Myocyte (in vitro differentiated cells): ENCODE measurements at regions not wholly inside any gene's neighbourhood (a gene's known extent, or its start where the extent isn't known, plus 50 kb on each side); places are given as distances from the start of the nearest gene placed in this dataset.
A peak's percentile ranks its signal among the peaks of the same experiment; 100 is the strongest.

ENCODE experiments used
- DNase-seq: peaks from one replicate; pipeline ENCODE4 v3.0.0-alpha.2; 2012; ENCODE audit warnings: low read depth

- DNase-seq: no peak
Measured at GRCh38 chr12:115233891-115234543, 550.0 kb upstream of the TBX3 start.

- no peak for DNase-seq
Measured at GRCh38 chr12:115232455-115233156, 548.6 kb upstream of the TBX3 start.

- DNase-seq: no peak
Measured at GRCh38 chr12:115230606-115231005, 546.6 kb upstream of the TBX3 start.

- no peak for DNase-seq
Measured at GRCh38 chr12:115229517-115229916, 545.5 kb upstream of the TBX3 start.

GRCh38 chr12:115228434-115228833 is 544.5 kb upstream of the TBX3 start:
- no peak for DNase-seq

GRCh38 chr12:115227137-115227615 is 543.2 kb upstream of the TBX3 start:
- peak; percentile 43 for DNase-seq

GRCh38 chr12:115225845-115226244 is 541.9 kb upstream of the TBX3 start:
- peak; percentile 1 for DNase-seq

- DNase-seq: no peak
Measured at GRCh38 chr12:115223991-115224390, 540.0 kb upstream of the TBX3 start.

- peak; percentile 2 for DNase-seq
Measured at GRCh38 chr12:115223322-115223721, 539.3 kb upstream of the TBX3 start.

GRCh38 chr12:115222220-115222619 is 538.2 kb upstream of the TBX3 start:
- DNase-seq: no peak

GRCh38 chr12:115216301-115216700 is 532.3 kb upstream of the TBX3 start:
- no peak for DNase-seq

GRCh38 chr12:115215544-115215943 is 531.6 kb upstream of the TBX3 start:
- no peak for DNase-seq

- DNase-seq: peak; percentile 67
Measured at GRCh38 chr12:115213538-115214016, 529.6 kb upstream of the TBX3 start.

GRCh38 chr12:115213118-115213517 is 529.1 kb upstream of the TBX3 start:
- no peak for DNase-seq

- no peak for DNase-seq
Measured at GRCh38 chr12:115212356-115212755, 528.4 kb upstream of the TBX3 start.

- no peak for DNase-seq
Measured at GRCh38 chr12:115210533-115211252, 526.7 kb upstream of the TBX3 start.

- DNase-seq: no peak
Measured at GRCh38 chr12:115209230-115209629, 525.3 kb upstream of the TBX3 start.

GRCh38 chr12:115208098-115208497 is 524.1 kb upstream of the TBX3 start:
- DNase-seq: no peak

GRCh38 chr12:115207216-115207915 is 523.4 kb upstream of the TBX3 start:
- DNase-seq: no peak

- no peak for DNase-seq
Measured at GRCh38 chr12:115206801-115207200, 522.8 kb upstream of the TBX3 start.

GRCh38 chr12:115205755-115206308 is 521.9 kb upstream of the TBX3 start:
- no peak for DNase-seq
